GM12878 (cell line): ENCODE measurements at regions not wholly inside any gene's neighbourhood (a gene's known extent, or its start where the extent isn't known, plus 50 kb on each side); places are given as distances from the start of the nearest gene placed in this dataset.

Experiments
- ATAC-seq: fragments of 200-7000 bp; cut with Tn5 transposase; 3 replicates; pipeline ENCODE4 v1.9.1; 2020; ENCODE audit warnings: mild to moderate bottlenecking, moderate library complexity
- BruUV-seq: library from RNA; stranded (reverse); fragments of 400-500 nt; replicated peaks from 2 replicates; lab custom pipeline; 2021; lab: Mats Ljungman, UMichigan
- CTCF ChIA-PET: fragments of 300-600 bp; sonication (Branson Sonifier 250); formaldehyde crosslinking; extraction: SDS; loops from one replicate; lab custom pipeline; 2021; ENCODE audit warnings: inconsistent platforms; lab: Yijun Ruan, JAX
- POLR2A ChIA-PET: fragments of 350-600 bp; formaldehyde crosslinking; extraction: SDS; loops from one replicate; lab custom pipeline; 2021; ENCODE audit warnings: inconsistent platforms; lab: Charles Lee
- RAD21 ChIA-PET: fragments of 300-600 bp; sonication (Branson Sonifier 250); formaldehyde crosslinking; loops from one replicate; lab custom pipeline; 2023; ENCODE audit warnings: antibody characterized with exemption; ENCODE audit not compliant: unreplicated experiment; lab: Charles Lee
- SMC1A ChIA-PET: fragments of 300-600 bp; sonication (Branson Sonifier 250); formaldehyde crosslinking; loops from one replicate; lab custom pipeline; 2023; ENCODE audit not compliant: unreplicated experiment, uncharacterized antibody; lab: Charles Lee
- DNase-seq: peaks from one replicate; pipeline ENCODE4 v3.0.0-alpha.2; 2011; ENCODE audit warnings: low read depth, low spot score
- FAIRE-seq: peaks from 3 replicates; lab custom pipeline; 2011; peaks lifted over from hg19 to GRCh38; lab: Jason Lieb, UNC
- H2AFZ ChIP-seq: 2 replicates; pipeline ENCODE4 v1.6.0; 2011; ENCODE audit warnings: low read depth, low read length, control low read depth; ENCODE audit not compliant: control insufficient read depth
- H3K27ac ChIP-seq: 2 replicates; pipeline ENCODE4 v1.5.1; 2011; ENCODE audit warnings: control low read depth; ENCODE audit not compliant: control insufficient read depth, insufficient read depth
- H3K27me3 ChIP-seq, 2 experiments: replicated peaks in 1 of 2; 2 replicates each; pipeline versions ENCODE4 v1.6.0 to v1.6.1; 2011; ENCODE audit warnings: low read length in 1 of 2; ENCODE audit not compliant: control insufficient read depth in 2 of 2, insufficient read depth in 2 of 2
- H3K36me3 ChIP-seq, 2 experiments: 2 replicates each; pipeline ENCODE4 v1.5.1; 2011; ENCODE audit warnings: low read length in 1 of 2; ENCODE audit not compliant: control insufficient read depth in 2 of 2, insufficient read depth in 2 of 2
- H3K4me1 ChIP-seq: 2 replicates; pipeline ENCODE4 v1.6.1; 2011; ENCODE audit warnings: mild to moderate bottlenecking, low read length, moderate library complexity, mixed read lengths; ENCODE audit not compliant: control insufficient read depth, insufficient read depth
- H3K4me2 ChIP-seq: 2 replicates; pipeline ENCODE4 v1.6.0; 2011; ENCODE audit warnings: control low read depth; ENCODE audit not compliant: control insufficient read depth, insufficient read depth
- H3K4me3 ChIP-seq: fragments of 200-600 bp; sonication (generic); 2 replicates; pipeline ENCODE4 v1.5.1; 2016
- H3K79me2 ChIP-seq: 2 replicates; pipeline ENCODE4 v1.6.0; 2011; ENCODE audit warnings: low read length; ENCODE audit not compliant: control insufficient read depth, insufficient read depth
- H3K9ac ChIP-seq: 2 replicates; pipeline ENCODE4 v1.8.0; 2011; ENCODE audit warnings: low read length, control low read depth, mixed read lengths; ENCODE audit not compliant: control insufficient read depth, insufficient read depth
- H3K9me3 ChIP-seq: replicated peaks from 3 replicates; pipeline ENCODE4 v1.5.1; 2011; ENCODE audit warnings: mild to moderate bottlenecking, low read length; ENCODE audit not compliant: control insufficient read depth, insufficient read depth
- H4K20me1 ChIP-seq: 2 replicates; pipeline ENCODE4 v1.6.0; 2011; ENCODE audit not compliant: control insufficient read depth, insufficient read depth
- ATF2 ChIP-seq: IDR thresholded peaks from 2 replicates; pipeline ENCODE4 v1.6.1; 2012; ENCODE audit warnings: low read length, inconsistent platforms
- BACH1 ChIP-seq: fragments of 450-650 bp; IDR thresholded peaks from 2 replicates; pipeline ENCODE4 v1.6.1; 2017; ENCODE audit warnings: mild to moderate bottlenecking, borderline replicate concordance
- BCL11A ChIP-seq: IDR thresholded peaks from 2 replicates; pipeline ENCODE4 v1.6.1; 2011; ENCODE audit warnings: low read depth, low read length
- DPF2 ChIP-seq: fragments of 450-650 bp; IDR thresholded peaks from 2 replicates; pipeline ENCODE4 v1.6.1; 2017; ENCODE audit warnings: mild to moderate bottlenecking
- EGR1 ChIP-seq, 2 experiments: IDR thresholded peaks; 1 replicate in 1 of 2; 2 replicates in 1 of 2; pipeline ENCODE4 v1.6.1; 2011 to 2012; ENCODE audit warnings: low read depth in 2 of 2, low read length in 2 of 2, borderline replicate concordance in 1 of 2, mild to moderate bottlenecking in 1 of 2, moderate library complexity in 1 of 2
- MXI1 ChIP-seq: fragments of 150-350 bp; IDR thresholded peaks from 2 replicates; pipeline ENCODE4 v1.6.1; 2011; ENCODE audit warnings: low read depth, mild to moderate bottlenecking, inconsistent platforms, low read length, improper control_type of control experiment
- NFYB ChIP-seq: IDR thresholded peaks from 2 replicates; pipeline ENCODE4 v1.6.1; 2011; ENCODE audit warnings: low read depth, mild to moderate bottlenecking, low read length, improper control_type of control experiment, moderate library complexity; ENCODE audit not compliant: insufficient read depth
- PBX3 ChIP-seq: IDR thresholded peaks from 2 replicates; pipeline ENCODE4 v1.6.1; 2011; ENCODE audit warnings: mild to moderate bottlenecking, low read depth, low read length, moderate library complexity; ENCODE audit not compliant: insufficient replicate concordance
- POLR2AphosphoS2 ChIP-seq: IDR thresholded peaks from 2 replicates; pipeline ENCODE4 v1.6.1; 2011; ENCODE audit warnings: low read depth, mild to moderate bottlenecking, low read length, improper control_type of control experiment, moderate library complexity
- whole genome bisulfite sequencing: methylation state at CpG from one replicate; pipeline ENCODE4 v1.1.6; 2016; ENCODE audit warnings: low lambda C conversion rate; ENCODE audit not compliant: insufficient replicate concordance, insufficient coverage; ENCODE audit errors: missing lambda C conversion rate; 5-methylcytosine and 5-hydroxymethylcytosine counted together
- in situ Hi-C: fragments of 300-500 bp; cut with MboI; formaldehyde crosslinking; loops from 9 replicates; pipeline ENCODE4 v1.14.3; 2018; ENCODE audit warnings: mixed read lengths
- intact Hi-C: fragments of 100-400 bp; cut with micrococcal nuclease; formaldehyde crosslinking; loops from one replicate; pipeline ENCODE4 v1.14.2; 2022; ENCODE audit not compliant: unreplicated experiment
- TF ChIP-seq, protein P1 (sequence below): fragments of 450-650 bp; IDR thresholded peaks from 2 replicates; pipeline ENCODE4 v1.6.1; 2016; ENCODE audit warnings: mild to moderate bottlenecking
- TF ChIP-seq, protein P2 (sequence below): IDR thresholded peaks from 2 replicates; pipeline ENCODE4 v1.6.1; 2011; ENCODE audit warnings: low read depth, low read length, improper control_type of control experiment, borderline replicate concordance
- TF ChIP-seq, protein P3 (sequence below): fragments of 150-350 bp; IDR thresholded peaks from 2 replicates; pipeline ENCODE4 v1.6.1; 2014; ENCODE audit warnings: mild to moderate bottlenecking, low read depth, low read length

- POLR2A ChIA-PET: interaction anchor here (0.7 kb wide), 1 partner anchor 277 kb away, joined by 3 read pairs; no protein-coding TSS in a partner anchor
- in situ Hi-C loops (no loop called here), intact Hi-C loops (no loop called here)
- H3K36me3 ChIP-seq: no peaks in the 10 kb centered on the region
- no peak overlapping the region for H3K4me2 ChIP-seq
- RAD21 ChIA-PET: no interaction called here
- no peak for DNase-seq
- H4K20me1 ChIP-seq: no peaks in the 10 kb centered on the region
- no peaks in the 10 kb centered on the region for H3K4me1 ChIP-seq
- FAIRE-seq: no peak
- SMC1A ChIA-PET: no interaction called here
- no peaks in the 10 kb centered on the region for H3K9me3 ChIP-seq
- no peaks in the 10 kb centered on the region for H3K79me2 ChIP-seq
- H3K27me3 ChIP-seq: peaks cover 0 to 2% of the 10 kb centered on the region in 2 experiments; a peak in 2 of 4 replicates
- CTCF ChIA-PET: interaction anchor here (1.1 kb wide), 1 partner anchor 10 kb away, joined by 4 read pairs; no protein-coding TSS in a partner anchor
- BruUV-seq: no TSS peak
- WGBS: 0% methylated on average over 2 of the region's 2 CpGs
- H3K27ac ChIP-seq: no peak overlapping the region
- no peak overlapping the region for H3K9ac ChIP-seq
- no peak overlapping the region for H2AFZ ChIP-seq
- no peak for ATAC-seq
- no peak overlapping the region for H3K4me3 ChIP-seq
- TF ChIP-seq, protein P1, sequence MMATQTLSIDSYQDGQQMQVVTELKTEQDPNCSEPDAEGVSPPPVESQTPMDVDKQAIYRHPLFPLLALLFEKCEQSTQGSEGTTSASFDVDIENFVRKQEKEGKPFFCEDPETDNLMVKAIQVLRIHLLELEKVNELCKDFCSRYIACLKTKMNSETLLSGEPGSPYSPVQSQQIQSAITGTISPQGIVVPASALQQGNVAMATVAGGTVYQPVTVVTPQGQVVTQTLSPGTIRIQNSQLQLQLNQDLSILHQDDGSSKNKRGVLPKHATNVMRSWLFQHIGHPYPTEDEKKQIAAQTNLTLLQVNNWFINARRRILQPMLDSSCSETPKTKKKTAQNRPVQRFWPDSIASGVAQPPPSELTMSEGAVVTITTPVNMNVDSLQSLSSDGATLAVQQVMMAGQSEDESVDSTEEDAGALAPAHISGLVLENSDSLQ: no peak
- TF ChIP-seq MXI1 (no peak), EGR1 (IDR thresholded peaks at IDR 0.05; ENCODE audit: borderline replicate concordance in 1 of 2, low read depth in 2 of 2, low read length in 2 of 2) (no peak), DPF2 (no peak), BACH1 (no peak), BCL11A (no peak), POLR2AphosphoS2 (no peak), PBX3 (no peak), NFYB (no peak), ATF2 (no peak)
- TF ChIP-seq, protein P2, sequence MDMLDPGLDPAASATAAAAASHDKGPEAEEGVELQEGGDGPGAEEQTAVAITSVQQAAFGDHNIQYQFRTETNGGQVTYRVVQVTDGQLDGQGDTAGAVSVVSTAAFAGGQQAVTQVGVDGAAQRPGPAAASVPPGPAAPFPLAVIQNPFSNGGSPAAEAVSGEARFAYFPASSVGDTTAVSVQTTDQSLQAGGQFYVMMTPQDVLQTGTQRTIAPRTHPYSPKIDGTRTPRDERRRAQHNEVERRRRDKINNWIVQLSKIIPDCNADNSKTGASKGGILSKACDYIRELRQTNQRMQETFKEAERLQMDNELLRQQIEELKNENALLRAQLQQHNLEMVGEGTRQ: no peak
- TF ChIP-seq, protein P3, sequence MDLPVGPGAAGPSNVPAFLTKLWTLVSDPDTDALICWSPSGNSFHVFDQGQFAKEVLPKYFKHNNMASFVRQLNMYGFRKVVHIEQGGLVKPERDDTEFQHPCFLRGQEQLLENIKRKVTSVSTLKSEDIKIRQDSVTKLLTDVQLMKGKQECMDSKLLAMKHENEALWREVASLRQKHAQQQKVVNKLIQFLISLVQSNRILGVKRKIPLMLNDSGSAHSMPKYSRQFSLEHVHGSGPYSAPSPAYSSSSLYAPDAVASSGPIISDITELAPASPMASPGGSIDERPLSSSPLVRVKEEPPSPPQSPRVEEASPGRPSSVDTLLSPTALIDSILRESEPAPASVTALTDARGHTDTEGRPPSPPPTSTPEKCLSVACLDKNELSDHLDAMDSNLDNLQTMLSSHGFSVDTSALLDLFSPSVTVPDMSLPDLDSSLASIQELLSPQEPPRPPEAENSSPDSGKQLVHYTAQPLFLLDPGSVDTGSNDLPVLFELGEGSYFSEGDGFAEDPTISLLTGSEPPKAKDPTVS: no peak
Measured at GRCh38 chr1:162924179-162924578, 63.2 kb upstream of the CCDC190 start.
